Stimulated activated naive B cell treated with anti-CD40 and anti-IgM and Interleukin-4, amounts not matched to agents 10 μg/mL and 1 μg/mL and 100 μg/mL, for 72 hours (primary cell): ENCODE measurements at regions not wholly inside any gene's neighbourhood (a gene's known extent, or its start where the extent isn't known, plus 50 kb on each side); places are given as distances from the start of the nearest gene placed in this dataset.
"Not testable (repeated sequence)": the region's sequence is repeated elsewhere in the genome, so short reads cannot be mapped to it uniquely, and the experiment has no call there.

ENCODE experiments used
- ATAC-seq, 2 donors: fragments of 150-1000 bp; cut with Tn5 transposase; replicated peaks; 2 replicates each; pipeline ENCODE4 v1.10.0; 2021; ENCODE audit warnings: moderate library complexity in 1 of 2
- DNase-seq: peaks from one replicate; pipeline ENCODE4 v3.0.0; 2021
- H3K27ac Mint-ChIP-seq: one replicate; pipeline ENCODE4 v1.8.0; 2022; ENCODE audit warnings: mild to moderate bottlenecking, mixed read lengths
- H3K27me3 Mint-ChIP-seq, 2 donors: one replicate each; pipeline ENCODE4 v1.8.0; 2022; ENCODE audit warnings: mixed read lengths in 2 of 2
- H3K36me3 Mint-ChIP-seq, 2 donors: one replicate each; pipeline ENCODE4 v1.8.0; 2022; ENCODE audit warnings: mixed read lengths in 2 of 2, mild to moderate bottlenecking in 1 of 2
- H3K4me1 Mint-ChIP-seq, 2 donors: one replicate each; pipeline ENCODE4 v1.8.0; 2022; ENCODE audit warnings: mixed read lengths in 2 of 2, mild to moderate bottlenecking in 1 of 2
- H3K4me3 Mint-ChIP-seq, 2 donors: one replicate each; pipeline ENCODE4 v1.8.0; 2022; ENCODE audit warnings: mild to moderate bottlenecking in 2 of 2, mixed read lengths in 2 of 2, moderate library complexity in 1 of 2
- H3K9me3 Mint-ChIP-seq, 2 donors: one replicate each; pipeline ENCODE4 v1.8.0; 2022; ENCODE audit warnings: mixed read lengths in 2 of 2, mild to moderate bottlenecking in 1 of 2

DNA sequence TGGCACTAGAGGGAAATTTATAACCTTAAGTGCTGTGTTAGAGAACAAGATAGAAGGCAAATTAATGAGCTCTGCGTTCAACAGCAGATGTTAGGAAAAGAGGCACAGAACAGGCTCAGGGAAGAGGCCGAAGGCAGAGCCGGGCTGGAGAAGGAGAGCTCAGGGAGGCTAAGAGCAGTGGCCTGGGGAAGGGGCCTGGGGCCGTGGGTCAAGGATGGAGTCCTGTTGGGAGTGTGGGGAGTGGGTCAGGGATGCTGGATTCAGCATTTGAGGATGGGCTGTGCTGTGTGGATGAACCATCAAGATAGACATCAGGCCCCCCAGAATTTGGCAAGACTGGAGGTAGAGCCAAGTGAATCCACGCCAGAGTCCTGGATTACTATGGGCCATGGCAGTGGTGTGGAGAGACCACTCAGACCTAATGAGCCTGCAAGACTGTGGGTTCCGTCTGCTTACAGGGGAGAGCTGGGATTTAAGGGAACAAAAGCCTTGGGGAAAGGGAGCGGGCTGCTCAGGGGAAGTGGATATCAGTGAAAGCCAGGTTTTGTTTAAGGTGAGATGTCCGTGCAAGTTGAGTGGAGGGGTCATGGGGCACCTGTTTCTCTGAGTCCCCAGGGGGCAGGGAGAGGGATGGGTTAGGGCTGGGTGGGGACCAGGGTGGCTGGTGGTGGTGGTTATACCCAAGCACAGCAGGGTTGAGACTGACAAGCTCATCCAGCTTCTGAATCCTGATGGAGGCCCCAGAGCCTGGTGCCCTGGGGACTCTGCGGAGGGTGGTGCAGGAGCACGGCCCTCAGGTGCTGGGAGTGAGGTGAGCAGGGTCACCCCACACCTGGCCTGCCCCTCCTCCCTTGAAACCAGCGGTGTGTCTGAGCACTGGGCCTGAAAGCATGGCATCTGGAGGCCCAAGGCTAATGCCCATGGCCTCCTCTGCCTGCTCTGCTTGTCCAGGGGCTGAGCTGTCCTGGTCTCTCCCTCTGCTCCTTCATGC, 101.7 kb downstream of the BMS1 start:
- peaks cover 0 to 4% of the 10 kb centered on the region in 2 donors for H3K27me3 Mint-ChIP-seq
- H3K4me1 Mint-ChIP-seq, result no peaks in the 10 kb centered on the region
- H3K4me3 Mint-ChIP-seq, result no peak overlapping the region
- H3K27ac Mint-ChIP-seq, result no peak overlapping the region
- H3K36me3 Mint-ChIP-seq, result no peaks in the 10 kb centered on the region
- ATAC-seq, result no peak
- peaks cover 17 to 20% of the 10 kb centered on the region in 2 donors for H3K9me3 Mint-ChIP-seq
- no peak for DNase-seq

GRCh38 chr10:42885491-42886270, 103.1 kb downstream of the BMS1 start:
- Mint-ChIP-seq H3K36me3 (no peaks in the 10 kb centered on the region), H3K4me1 (no peaks in the 10 kb centered on the region), H3K4me3 (no peak overlapping the region), H3K9me3 (peaks cover 13 to 15% of the 10 kb centered on the region in 2 donors), H3K27me3 (no peaks in the 10 kb centered on the region), H3K27ac (no peak overlapping the region)
- DNase-seq (no peak), ATAC-seq (no peak)

- no peak for DNase-seq
- no peak overlapping the region for H3K27ac Mint-ChIP-seq
- H3K4me3 Mint-ChIP-seq, result no peak overlapping the region
- peaks cover 0 to 4% of the 10 kb centered on the region in 2 donors for H3K27me3 Mint-ChIP-seq
- no peaks in the 10 kb centered on the region for H3K36me3 Mint-ChIP-seq
- no peaks in the 10 kb centered on the region for H3K4me1 Mint-ChIP-seq
- no peak for ATAC-seq
- H3K9me3 Mint-ChIP-seq, result peaks cover 0 to 3% of the 10 kb centered on the region in 2 donors
Measured at GRCh38 chr10:42887734-42888503, 105.3 kb downstream of the BMS1 start.

DNA sequence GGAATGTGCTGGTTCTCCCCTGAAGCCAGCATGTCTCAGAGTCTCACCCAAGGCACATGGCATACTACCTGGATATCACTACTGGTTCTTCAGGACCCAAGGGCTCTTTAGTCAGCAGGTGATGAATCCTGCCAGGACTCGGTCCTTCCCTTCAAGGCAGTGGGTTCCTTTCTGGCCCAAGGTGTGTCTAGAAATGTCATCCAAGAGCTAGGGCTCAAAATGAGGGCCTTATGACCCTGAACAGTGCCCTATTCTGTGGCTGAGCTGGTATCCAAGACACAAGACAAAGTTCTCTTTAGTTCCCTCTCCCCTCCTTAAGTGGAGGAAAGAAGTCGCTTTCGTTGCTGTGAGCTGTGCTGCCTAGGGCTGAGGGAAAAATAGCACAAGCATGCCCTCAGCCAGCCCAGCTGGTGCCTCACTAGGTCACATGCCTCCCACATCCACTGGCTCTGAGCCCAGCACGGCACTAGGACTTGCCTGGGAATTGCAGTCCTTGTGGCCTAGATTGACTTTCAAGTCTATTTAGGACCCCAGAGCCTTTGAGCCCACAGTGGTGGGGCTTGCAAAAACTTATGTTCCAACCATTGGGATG, 106.0 kb downstream of the BMS1 start:
- H3K9me3 Mint-ChIP-seq, result peaks cover 0 to 1% of the 10 kb centered on the region in 2 donors
- ATAC-seq (no peak), DNase-seq (no peak)
- H3K4me3 Mint-ChIP-seq, result no peak overlapping the region
- peaks cover 0 to 4% of the 10 kb centered on the region in 2 donors for H3K27me3 Mint-ChIP-seq
- no peak overlapping the region for H3K27ac Mint-ChIP-seq
- no peaks in the 10 kb centered on the region for H3K36me3 Mint-ChIP-seq
- no peaks in the 10 kb centered on the region for H3K4me1 Mint-ChIP-seq

DNA sequence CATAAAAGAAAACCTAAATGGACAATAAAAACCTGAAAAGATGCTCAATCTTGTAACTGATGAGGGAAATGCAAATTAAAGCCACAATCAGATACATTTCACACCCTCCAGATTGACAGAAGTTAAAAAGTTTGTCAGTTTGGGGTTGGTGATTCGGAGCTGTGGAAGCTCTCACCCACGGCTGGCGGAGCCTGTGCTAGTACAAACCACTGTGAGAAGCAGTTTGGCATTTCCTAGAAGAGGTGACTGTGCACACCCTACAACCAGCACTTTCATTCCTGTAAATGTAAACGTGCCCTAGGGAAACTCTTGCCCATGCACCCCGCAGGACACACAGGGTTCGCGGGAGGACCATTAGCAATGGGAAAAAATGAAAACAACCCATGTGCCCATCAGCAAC, 114.1 kb downstream of the BMS1 start:
- Mint-ChIP-seq H3K27ac (no peak overlapping the region), H3K27me3 (peaks cover 28 to 36% of the 10 kb centered on the region in 2 donors), H3K4me3 (no peak overlapping the region), H3K9me3 (peaks cover 10 to 12% of the 10 kb centered on the region in 2 donors), H3K4me1 (no peaks in the 10 kb centered on the region), H3K36me3 (peaks cover 0 to 9% of the 10 kb centered on the region in 2 donors)
- no peak for DNase-seq
- no peak for ATAC-seq

- H3K9me3 Mint-ChIP-seq, result peaks cover 10 to 13% of the 10 kb centered on the region in 2 donors
- no peak overlapping the region for H3K4me3 Mint-ChIP-seq
- no peaks in the 10 kb centered on the region for H3K4me1 Mint-ChIP-seq
- H3K27ac Mint-ChIP-seq, result no peak overlapping the region
- DNase-seq, result no peak
- no peak for ATAC-seq
- peaks cover 30 to 41% of the 10 kb centered on the region in 2 donors for H3K27me3 Mint-ChIP-seq
- H3K36me3 Mint-ChIP-seq, result peaks cover 0 to 9% of the 10 kb centered on the region in 2 donors
Measured at GRCh38 chr10:42898037-42898960, 115.7 kb downstream of the BMS1 start.

GRCh38 chr10:42899036-42899435, 116.4 kb downstream of the BMS1 start:
- DNase-seq (no peak), ATAC-seq (no peak)
- H3K4me3 Mint-ChIP-seq, result no peak overlapping the region
- peaks cover 32 to 49% of the 10 kb centered on the region in 2 donors for H3K27me3 Mint-ChIP-seq
- peaks cover 0 to 9% of the 10 kb centered on the region in 2 donors for H3K36me3 Mint-ChIP-seq
- H3K27ac Mint-ChIP-seq, result no peak overlapping the region
- no peaks in the 10 kb centered on the region for H3K4me1 Mint-ChIP-seq
- peaks cover 10 to 13% of the 10 kb centered on the region in 2 donors for H3K9me3 Mint-ChIP-seq

DNA sequence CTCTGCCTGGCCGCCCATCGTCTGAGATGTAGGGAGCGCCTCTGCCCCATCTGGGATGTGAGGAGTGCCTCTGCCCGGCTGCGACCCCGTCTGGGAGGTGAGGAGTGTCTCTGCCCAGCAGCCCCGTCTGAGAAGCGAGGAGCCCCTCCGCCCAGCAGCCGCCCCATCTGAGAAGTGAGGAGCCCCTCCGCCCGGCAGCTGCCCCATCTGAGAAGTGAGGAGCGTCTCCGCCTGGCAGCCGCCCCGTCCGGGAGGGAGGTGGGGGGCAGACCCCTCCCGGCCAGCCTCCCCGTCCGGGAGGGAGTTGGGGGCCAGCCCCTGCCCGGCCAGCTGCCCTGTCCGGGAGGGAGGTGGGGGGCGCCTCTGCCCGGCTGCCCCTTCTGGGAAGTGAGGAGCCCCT, 117.8 kb downstream of the BMS1 start:
- H3K4me1 Mint-ChIP-seq, H3K36me3 Mint-ChIP-seq, DNase-seq, H3K4me3 Mint-ChIP-seq, H3K27ac Mint-ChIP-seq, ATAC-seq: not testable (repeated sequence)
- peaks cover 29 to 49% of the 10 kb centered on the region in 2 donors for H3K27me3 Mint-ChIP-seq
- peaks cover 12 to 15% of the 10 kb centered on the region in 2 donors for H3K9me3 Mint-ChIP-seq

- Mint-ChIP-seq H3K4me3 (no peak overlapping the region), H3K4me1 (no peaks in the 10 kb centered on the region), H3K36me3 (no peaks in the 10 kb centered on the region), H3K9me3 (peaks cover 21 to 24% of the 10 kb centered on the region in 2 donors), H3K27ac (no peak overlapping the region), H3K27me3 (no peaks in the 10 kb centered on the region)
- no peak for ATAC-seq
- DNase-seq, result no peak
Measured at GRCh38 chr10:42911359-42911758, 128.8 kb downstream of the BMS1 start.

- H3K36me3 Mint-ChIP-seq, result no peaks in the 10 kb centered on the region
Measured at GRCh38 chr10:42916974-42917373, 134.4 kb downstream of the BMS1 start.

GRCh38 chr10:42917821-42918220, 135.2 kb downstream of the BMS1 start:
- Mint-ChIP-seq H3K27me3 (no peaks in the 10 kb centered on the region), H3K4me3 (no peak overlapping the region), H3K4me1 (no peaks in the 10 kb centered on the region), H3K9me3 (peaks cover 19 to 25% of the 10 kb centered on the region in 2 donors), H3K36me3 (no peaks in the 10 kb centered on the region), H3K27ac (no peak overlapping the region)
- DNase-seq (no peak), ATAC-seq (no peak)

More at GRCh38 chr10:42916974-42917373, 134.4 kb downstream of the BMS1 start:
- Mint-ChIP-seq H3K4me3 (no peak overlapping the region), H3K9me3 (peaks cover 19 to 22% of the 10 kb centered on the region in 2 donors), H3K27me3 (no peaks in the 10 kb centered on the region), H3K4me1 (no peaks in the 10 kb centered on the region), H3K27ac (no peak overlapping the region)
- DNase-seq (no peak), ATAC-seq (no peak)

DNA sequence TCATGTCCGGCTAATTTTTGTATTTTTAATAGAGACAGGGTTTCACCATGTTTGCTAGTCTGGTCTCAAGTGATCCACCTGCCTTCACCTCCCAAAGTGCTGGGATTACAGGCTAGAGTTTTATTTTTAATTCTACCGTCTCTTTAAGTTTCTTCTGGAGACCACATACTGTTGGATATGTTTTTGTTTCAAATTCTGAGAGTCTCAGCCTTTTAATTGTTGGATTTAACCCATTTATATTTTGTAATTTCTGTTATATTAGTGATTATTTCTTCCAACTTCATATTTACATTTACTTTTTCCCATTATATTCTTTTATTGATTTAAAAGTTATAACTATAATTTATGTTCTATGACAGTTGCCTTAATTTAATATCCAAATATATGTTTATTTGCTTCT, 139.4 kb downstream of the BMS1 start:
- no peak for ATAC-seq
- H3K4me3 Mint-ChIP-seq, result no peak overlapping the region

DNA sequence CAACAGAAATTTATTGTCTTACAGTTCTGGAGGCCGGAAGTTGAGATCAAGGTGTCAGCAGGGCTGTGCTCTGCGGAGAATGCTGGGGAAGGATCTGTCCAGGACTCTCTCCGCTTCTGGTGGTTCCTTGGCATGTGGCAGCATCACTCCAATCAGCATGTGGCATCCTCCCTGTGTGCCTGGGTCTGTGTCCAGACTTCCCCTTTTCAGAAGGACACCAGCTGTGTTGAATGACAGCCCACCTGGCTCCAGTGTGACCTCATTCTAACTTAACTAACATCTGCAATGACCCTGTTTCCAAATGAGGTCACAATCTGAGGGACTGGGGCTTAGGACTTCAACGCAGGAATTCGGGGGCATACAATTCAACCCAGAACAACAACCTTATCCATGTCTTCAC, 141.9 kb downstream of the BMS1 start:
- Mint-ChIP-seq H3K36me3 (no peaks in the 10 kb centered on the region), H3K4me1 (no peaks in the 10 kb centered on the region), H3K9me3 (peaks cover 4 to 11% of the 10 kb centered on the region in 2 donors), H3K27me3 (peaks cover 0 to 17% of the 10 kb centered on the region in 2 donors), H3K27ac (no peak overlapping the region), H3K4me3 (no peak overlapping the region)
- no peak for DNase-seq
- no peak for ATAC-seq

More for the DNA sequence above, 139.4 kb downstream of the BMS1 start:
- Mint-ChIP-seq H3K27me3 (peaks cover 0 to 9% of the 10 kb centered on the region in 2 donors), H3K36me3 (no peaks in the 10 kb centered on the region), H3K27ac (no peak overlapping the region), H3K4me1 (no peaks in the 10 kb centered on the region), H3K9me3 (peaks cover 7 to 22% of the 10 kb centered on the region in 2 donors)
- DNase-seq, result no peak
